ENCODE measurements at regions not wholly inside any gene's neighbourhood (a gene's known extent, or its start where the extent isn't known, plus 50 kb on each side); places are given as distances from the start of the nearest gene placed in this dataset.
A peak's percentile ranks its signal among the peaks of the same experiment; 100 is the strongest.

DNA sequence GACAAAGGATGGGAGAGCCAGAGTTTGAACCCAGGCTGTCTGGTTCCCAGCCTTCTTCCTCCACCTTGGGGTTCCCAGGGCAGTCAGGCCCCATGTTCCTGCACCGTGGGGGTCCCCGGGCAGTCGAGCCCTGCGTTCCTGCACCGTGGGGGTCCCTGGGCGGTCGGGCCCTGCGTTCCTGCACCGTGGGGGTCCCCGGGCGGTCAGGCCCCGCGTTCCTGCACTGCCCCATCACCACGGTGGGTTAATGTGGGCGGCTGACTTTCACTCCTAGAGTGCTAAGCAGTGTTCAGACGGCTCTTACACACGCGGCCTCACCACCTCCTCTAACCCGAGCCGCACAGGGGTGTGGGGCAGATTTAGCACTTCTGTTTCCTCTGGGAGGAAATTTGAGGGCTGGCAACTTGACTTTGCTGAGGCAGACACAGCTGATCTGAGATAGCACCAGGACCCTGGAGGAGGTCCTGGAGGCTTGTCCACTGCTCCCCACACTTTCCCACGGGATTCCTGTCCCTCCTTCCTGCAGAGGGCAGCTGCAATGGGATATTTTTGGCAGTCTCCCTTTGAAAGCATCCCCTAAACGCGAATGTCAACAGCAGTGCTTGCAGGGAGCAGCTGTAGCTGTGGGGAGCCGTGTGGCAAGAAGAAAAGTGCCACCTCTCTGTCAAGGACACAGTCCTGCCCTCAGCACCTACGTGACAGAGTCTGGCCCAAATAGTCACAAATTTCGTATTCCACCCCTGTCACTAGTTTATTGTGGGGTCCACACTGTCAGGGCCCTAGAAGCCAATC lies 239.4 kb downstream of the TEX29 start:
- Mint-ChIP-seq H3K27me3 (ENCODE audit: insufficient read depth, low read depth, poor library complexity) (peaks cover 9% of the 10 kb centered on the region), H3K27ac (no peak overlapping the region), H3K4me3 (no peak overlapping the region), H3K9me3 (no peaks in the 10 kb centered on the region), H3K36me3 (ENCODE audit: low read depth) (no peaks in the 10 kb centered on the region), H3K4me1 (peaks cover 8% of the 10 kb centered on the region)
- DNase-seq (ENCODE audit: low spot score) (no peak), ATAC-seq (peak; percentile 64)
- no peaks in the 10 kb centered on the region for H3K27me3 ChIP-seq (ENCODE audit: insufficient read depth)
- H3K4me1 ChIP-seq (ENCODE audit: insufficient read depth): no peaks in the 10 kb centered on the region
- H3K9me2 ChIP-seq (ENCODE audit: insufficient read depth): no peaks in the 10 kb centered on the region
- no peaks in the 10 kb centered on the region for H3K79me2 ChIP-seq (replicated peaks; ENCODE audit: insufficient read depth)
- no peak overlapping the region for H3K4me3 ChIP-seq
- H3K36me3 ChIP-seq (ENCODE audit: insufficient read depth): no peaks in the 10 kb centered on the region
- no peaks in the 10 kb centered on the region for H3F3A ChIP-seq (replicated peaks; ENCODE audit: low read depth)
- no peak overlapping the region for H3K27ac ChIP-seq (ENCODE audit: low read depth)
- TF ChIP-seq, protein P1, sequence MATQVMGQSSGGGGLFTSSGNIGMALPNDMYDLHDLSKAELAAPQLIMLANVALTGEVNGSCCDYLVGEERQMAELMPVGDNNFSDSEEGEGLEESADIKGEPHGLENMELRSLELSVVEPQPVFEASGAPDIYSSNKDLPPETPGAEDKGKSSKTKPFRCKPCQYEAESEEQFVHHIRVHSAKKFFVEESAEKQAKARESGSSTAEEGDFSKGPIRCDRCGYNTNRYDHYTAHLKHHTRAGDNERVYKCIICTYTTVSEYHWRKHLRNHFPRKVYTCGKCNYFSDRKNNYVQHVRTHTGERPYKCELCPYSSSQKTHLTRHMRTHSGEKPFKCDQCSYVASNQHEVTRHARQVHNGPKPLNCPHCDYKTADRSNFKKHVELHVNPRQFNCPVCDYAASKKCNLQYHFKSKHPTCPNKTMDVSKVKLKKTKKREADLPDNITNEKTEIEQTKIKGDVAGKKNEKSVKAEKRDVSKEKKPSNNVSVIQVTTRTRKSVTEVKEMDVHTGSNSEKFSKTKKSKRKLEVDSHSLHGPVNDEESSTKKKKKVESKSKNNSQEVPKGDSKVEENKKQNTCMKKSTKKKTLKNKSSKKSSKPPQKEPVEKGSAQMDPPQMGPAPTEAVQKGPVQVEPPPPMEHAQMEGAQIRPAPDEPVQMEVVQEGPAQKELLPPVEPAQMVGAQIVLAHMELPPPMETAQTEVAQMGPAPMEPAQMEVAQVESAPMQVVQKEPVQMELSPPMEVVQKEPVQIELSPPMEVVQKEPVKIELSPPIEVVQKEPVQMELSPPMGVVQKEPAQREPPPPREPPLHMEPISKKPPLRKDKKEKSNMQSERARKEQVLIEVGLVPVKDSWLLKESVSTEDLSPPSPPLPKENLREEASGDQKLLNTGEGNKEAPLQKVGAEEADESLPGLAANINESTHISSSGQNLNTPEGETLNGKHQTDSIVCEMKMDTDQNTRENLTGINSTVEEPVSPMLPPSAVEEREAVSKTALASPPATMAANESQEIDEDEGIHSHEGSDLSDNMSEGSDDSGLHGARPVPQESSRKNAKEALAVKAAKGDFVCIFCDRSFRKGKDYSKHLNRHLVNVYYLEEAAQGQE (IDR thresholded peaks at IDR 0.05; ENCODE audit: unreplicated experiment): no peak
- TF ChIP-seq, protein P2, sequence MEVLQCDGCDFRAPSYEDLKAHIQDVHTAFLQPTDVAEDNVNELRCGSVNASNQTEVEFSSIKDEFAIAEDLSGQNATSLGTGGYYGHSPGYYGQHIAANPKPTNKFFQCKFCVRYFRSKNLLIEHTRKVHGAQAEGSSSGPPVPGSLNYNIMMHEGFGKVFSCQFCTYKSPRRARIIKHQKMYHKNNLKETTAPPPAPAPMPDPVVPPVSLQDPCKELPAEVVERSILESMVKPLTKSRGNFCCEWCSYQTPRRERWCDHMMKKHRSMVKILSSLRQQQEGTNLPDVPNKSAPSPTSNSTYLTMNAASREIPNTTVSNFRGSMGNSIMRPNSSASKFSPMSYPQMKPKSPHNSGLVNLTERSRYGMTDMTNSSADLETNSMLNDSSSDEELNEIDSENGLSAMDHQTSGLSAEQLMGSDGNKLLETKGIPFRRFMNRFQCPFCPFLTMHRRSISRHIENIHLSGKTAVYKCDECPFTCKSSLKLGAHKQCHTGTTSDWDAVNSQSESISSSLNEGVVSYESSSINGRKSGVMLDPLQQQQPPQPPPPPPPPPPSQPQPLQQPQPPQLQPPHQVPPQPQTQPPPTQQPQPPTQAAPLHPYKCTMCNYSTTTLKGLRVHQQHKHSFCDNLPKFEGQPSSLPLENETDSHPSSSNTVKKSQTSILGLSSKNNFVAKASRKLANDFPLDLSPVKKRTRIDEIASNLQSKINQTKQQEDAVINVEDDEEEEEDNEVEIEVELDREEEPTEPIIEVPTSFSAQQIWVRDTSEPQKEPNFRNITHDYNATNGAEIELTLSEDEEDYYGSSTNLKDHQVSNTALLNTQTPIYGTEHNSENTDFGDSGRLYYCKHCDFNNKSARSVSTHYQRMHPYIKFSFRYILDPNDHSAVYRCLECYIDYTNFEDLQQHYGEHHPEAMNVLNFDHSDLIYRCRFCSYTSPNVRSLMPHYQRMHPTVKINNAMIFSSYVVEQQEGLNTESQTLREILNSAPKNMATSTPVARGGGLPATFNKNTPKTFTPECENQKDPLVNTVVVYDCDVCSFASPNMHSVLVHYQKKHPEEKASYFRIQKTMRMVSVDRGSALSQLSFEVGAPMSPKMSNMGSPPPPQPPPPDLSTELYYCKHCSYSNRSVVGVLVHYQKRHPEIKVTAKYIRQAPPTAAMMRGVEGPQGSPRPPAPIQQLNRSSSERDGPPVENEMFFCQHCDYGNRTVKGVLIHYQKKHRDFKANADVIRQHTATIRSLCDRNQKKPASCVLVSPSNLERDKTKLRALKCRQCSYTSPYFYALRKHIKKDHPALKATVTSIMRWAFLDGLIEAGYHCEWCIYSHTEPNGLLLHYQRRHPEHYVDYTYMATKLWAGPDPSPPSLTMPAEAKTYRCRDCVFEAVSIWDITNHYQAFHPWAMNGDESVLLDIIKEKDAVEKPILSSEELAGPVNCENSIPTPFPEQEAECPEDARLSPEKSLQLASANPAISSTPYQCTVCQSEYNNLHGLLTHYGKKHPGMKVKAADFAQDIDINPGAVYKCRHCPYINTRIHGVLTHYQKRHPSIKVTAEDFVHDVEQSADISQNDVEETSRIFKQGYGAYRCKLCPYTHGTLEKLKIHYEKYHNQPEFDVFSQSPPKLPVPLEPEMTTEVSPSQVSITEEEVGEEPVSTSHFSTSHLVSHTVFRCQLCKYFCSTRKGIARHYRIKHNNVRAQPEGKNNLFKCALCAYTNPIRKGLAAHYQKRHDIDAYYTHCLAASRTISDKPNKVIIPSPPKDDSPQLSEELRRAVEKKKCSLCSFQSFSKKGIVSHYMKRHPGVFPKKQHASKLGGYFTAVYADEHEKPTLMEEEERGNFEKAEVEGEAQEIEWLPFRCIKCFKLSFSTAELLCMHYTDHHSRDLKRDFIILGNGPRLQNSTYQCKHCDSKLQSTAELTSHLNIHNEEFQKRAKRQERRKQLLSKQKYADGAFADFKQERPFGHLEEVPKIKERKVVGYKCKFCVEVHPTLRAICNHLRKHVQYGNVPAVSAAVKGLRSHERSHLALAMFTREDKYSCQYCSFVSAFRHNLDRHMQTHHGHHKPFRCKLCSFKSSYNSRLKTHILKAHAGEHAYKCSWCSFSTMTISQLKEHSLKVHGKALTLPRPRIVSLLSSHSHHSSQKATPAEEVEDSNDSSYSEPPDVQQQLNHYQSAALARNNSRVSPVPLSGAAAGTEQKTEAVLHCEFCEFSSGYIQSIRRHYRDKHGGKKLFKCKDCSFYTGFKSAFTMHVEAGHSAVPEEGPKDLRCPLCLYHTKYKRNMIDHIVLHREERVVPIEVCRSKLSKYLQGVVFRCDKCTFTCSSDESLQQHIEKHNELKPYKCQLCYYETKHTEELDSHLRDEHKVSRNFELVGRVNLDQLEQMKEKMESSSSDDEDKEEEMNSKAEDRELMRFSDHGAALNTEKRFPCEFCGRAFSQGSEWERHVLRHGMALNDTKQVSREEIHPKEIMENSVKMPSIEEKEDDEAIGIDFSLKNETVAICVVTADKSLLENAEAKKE (CRISPR knock-in tag; IDR thresholded peaks at IDR 0.05): no peak
- TF ChIP-seq EZH2phosphoT487 (IDR thresholded peaks at IDR 0.05; ENCODE audit: unreplicated experiment): no peak
- TF ChIP-seq CREB1 (CRISPR knock-in tag; IDR thresholded peaks at IDR 0.05; ENCODE audit: low read depth): no peak
- TF ChIP-seq, protein P3, sequence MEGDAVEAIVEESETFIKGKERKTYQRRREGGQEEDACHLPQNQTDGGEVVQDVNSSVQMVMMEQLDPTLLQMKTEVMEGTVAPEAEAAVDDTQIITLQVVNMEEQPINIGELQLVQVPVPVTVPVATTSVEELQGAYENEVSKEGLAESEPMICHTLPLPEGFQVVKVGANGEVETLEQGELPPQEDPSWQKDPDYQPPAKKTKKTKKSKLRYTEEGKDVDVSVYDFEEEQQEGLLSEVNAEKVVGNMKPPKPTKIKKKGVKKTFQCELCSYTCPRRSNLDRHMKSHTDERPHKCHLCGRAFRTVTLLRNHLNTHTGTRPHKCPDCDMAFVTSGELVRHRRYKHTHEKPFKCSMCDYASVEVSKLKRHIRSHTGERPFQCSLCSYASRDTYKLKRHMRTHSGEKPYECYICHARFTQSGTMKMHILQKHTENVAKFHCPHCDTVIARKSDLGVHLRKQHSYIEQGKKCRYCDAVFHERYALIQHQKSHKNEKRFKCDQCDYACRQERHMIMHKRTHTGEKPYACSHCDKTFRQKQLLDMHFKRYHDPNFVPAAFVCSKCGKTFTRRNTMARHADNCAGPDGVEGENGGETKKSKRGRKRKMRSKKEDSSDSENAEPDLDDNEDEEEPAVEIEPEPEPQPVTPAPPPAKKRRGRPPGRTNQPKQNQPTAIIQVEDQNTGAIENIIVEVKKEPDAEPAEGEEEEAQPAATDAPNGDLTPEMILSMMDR (conservative IDR thresholded peaks at IDR 0.05; ENCODE audit: low read depth in 2 of 2): no peak
- no peak for TF ChIP-seq JUNB (IDR thresholded peaks at IDR 0.05; ENCODE audit: unreplicated experiment)
- no peaks in the 10 kb centered on the region for H4K20me1 ChIP-seq (replicated peaks; ENCODE audit: insufficient read depth)
- 0 out of 2 replicates have a peak overlapping the region, but pooled peaks have one; percentile 63 for H2AFZ ChIP-seq
- no peak overlapping the region for H3K4me2 ChIP-seq

Data from GM23338 (cell line).